ENCODE measurements at regions not wholly inside any gene's neighbourhood (a gene's known extent, or its start where the extent isn't known, plus 50 kb on each side); places are given as distances from the start of the nearest gene placed in this dataset.
A peak's percentile ranks its signal among the peaks of the same experiment; 100 is the strongest.

DNA sequence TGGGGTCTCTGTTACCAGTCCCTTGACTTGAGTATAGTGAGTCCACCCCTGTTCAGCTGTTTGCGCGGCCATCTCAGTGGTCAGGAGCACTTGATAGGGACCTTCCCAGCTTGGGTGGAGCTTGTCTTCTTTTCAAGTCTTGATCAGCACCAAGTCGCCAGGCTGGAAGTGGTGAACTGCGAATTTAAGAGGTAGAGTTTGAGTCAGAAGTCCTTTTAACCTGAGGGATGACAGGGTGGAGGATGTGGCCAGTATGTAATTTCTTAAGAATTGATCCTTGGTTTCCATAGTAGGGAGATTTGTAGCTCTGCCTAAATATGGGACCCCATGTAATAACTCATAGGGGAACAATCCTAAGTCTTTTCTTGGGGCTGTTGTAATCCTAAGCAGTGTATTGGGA lies 86.3 kb upstream of the XCR1 start:
- intact Hi-C loops (cut with DNase I, micrococcal nuclease), result no loop called here
- no peak for DNase-seq
- no peak for ATAC-seq

DNA sequence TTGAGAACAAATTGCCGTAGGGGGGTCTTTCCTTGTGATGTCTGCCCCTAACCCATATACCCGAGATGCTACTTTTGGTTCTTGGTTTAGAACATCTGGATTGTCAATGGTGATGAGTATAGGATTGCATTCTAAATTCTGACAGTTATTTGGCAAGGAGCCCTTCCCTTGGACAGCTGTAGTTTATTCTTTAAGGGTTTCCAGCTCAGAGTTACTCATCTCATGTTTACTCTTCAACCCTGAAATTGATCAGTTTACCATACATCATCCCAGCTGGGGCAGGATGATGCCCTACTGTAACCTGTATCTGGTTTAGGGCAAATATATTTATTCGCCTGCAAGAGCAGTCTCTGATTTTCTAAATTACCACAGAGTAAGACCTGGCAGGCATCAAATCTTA lies 85.7 kb upstream of the XCR1 start:
- Histone ChIP-seq H3K4me1 (ENCODE audit: low read depth) (no peaks in the 10 kb centered on the region), H3K9me3 (no peaks in the 10 kb centered on the region), H3K4me3 (no peak overlapping the region), H3K36me3 (ENCODE audit: low read depth) (no peaks in the 10 kb centered on the region)
- TF ChIP-seq, protein P1, sequence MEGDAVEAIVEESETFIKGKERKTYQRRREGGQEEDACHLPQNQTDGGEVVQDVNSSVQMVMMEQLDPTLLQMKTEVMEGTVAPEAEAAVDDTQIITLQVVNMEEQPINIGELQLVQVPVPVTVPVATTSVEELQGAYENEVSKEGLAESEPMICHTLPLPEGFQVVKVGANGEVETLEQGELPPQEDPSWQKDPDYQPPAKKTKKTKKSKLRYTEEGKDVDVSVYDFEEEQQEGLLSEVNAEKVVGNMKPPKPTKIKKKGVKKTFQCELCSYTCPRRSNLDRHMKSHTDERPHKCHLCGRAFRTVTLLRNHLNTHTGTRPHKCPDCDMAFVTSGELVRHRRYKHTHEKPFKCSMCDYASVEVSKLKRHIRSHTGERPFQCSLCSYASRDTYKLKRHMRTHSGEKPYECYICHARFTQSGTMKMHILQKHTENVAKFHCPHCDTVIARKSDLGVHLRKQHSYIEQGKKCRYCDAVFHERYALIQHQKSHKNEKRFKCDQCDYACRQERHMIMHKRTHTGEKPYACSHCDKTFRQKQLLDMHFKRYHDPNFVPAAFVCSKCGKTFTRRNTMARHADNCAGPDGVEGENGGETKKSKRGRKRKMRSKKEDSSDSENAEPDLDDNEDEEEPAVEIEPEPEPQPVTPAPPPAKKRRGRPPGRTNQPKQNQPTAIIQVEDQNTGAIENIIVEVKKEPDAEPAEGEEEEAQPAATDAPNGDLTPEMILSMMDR (IDR thresholded peaks at IDR 0.05), result no peak
- DNase-seq (no peak), ATAC-seq (no peak)
- intact Hi-C loops (cut with DNase I, micrococcal nuclease), result no loop called here

More for the DNA sequence above, 86.3 kb upstream of the XCR1 start:
- no peaks in the 10 kb centered on the region for H3K9me3 ChIP-seq
- TF ChIP-seq, protein P1 (IDR thresholded peaks at IDR 0.05), result no peak
- H3K4me3 ChIP-seq, result no peak overlapping the region
- H3K36me3 ChIP-seq (ENCODE audit: low read depth), result no peaks in the 10 kb centered on the region
- H3K4me1 ChIP-seq (ENCODE audit: low read depth), result no peaks in the 10 kb centered on the region

DNA sequence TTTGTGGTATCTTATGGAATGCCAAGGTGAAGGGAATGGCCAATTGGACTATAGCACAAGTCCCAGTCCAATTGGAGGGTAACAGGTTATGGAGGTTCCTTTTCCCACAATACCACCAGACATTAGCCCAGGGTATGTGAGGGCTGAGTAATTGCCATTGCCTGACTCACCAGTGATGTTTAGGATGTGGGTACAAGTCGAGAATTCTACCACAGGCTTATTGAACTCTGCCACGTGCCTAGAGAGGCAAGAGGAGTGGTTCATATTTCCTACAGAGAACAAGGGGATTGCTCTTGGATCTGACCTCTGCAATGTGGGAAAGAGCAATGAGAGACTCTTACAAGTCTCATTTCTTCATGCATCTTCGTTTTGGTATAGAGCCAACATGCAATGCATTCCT lies 85.0 kb upstream of the XCR1 start:
- intact Hi-C loops (cut with DNase I, micrococcal nuclease), result no loop called here
- ATAC-seq (no peak), DNase-seq (no peak)
- Histone ChIP-seq H3K36me3 (ENCODE audit: low read depth) (no peaks in the 10 kb centered on the region), H3K4me1 (ENCODE audit: low read depth) (no peaks in the 10 kb centered on the region), H3K4me3 (no peak overlapping the region), H3K9me3 (no peaks in the 10 kb centered on the region)
- TF ChIP-seq, protein P1 (IDR thresholded peaks at IDR 0.05), result no peak

DNA sequence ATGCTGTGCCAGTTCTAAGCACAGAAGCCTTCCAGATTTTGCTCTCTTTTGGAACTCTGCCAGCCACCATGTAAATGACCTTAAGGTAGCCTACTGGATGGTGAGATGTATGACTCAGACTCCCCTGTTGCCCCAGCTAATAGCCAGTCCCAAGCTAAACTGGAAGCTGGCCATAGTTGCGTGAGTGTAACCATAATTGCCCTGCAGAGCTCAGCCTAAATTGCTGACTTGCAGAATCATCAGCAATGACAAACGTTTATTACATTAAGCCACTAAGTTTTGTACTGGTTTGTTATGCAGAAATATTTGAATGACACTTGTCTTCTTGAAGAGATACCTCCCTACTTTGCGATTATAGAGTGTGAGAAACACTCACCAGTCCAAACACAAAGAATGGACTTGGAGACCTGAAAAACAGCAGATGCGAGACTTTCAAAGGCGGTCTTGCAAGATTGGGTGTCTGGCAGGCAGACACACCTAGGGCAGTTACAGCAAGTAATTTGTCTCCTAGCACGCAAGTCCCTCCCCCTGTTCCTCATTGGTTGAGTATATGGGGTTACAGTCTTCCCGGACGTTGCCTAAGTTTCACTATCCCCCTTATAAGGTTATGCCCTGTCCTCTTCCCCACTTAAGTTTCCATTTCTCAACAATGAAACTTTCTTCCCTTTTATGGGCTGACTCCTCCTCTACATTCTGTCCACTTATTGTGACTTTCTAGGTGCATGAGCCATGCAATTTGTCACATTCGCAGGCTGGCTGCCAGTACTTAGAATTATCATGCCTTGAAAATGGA lies 83.6 kb upstream of the XCR1 start:
- intact Hi-C loops (cut with DNase I, micrococcal nuclease), result no loop called here
- no peaks in the 10 kb centered on the region for H3K36me3 ChIP-seq (ENCODE audit: low read depth)
- peak; percentile 89 for ATAC-seq
- H3K4me1 ChIP-seq (ENCODE audit: low read depth), result no peaks in the 10 kb centered on the region
- peak in 1 of 3 donors; percentile 79 for DNase-seq
- no peak overlapping the region for H3K4me3 ChIP-seq
- TF ChIP-seq, protein P1 (IDR thresholded peaks at IDR 0.05), result no peak
- no peaks in the 10 kb centered on the region for H3K9me3 ChIP-seq

DNA sequence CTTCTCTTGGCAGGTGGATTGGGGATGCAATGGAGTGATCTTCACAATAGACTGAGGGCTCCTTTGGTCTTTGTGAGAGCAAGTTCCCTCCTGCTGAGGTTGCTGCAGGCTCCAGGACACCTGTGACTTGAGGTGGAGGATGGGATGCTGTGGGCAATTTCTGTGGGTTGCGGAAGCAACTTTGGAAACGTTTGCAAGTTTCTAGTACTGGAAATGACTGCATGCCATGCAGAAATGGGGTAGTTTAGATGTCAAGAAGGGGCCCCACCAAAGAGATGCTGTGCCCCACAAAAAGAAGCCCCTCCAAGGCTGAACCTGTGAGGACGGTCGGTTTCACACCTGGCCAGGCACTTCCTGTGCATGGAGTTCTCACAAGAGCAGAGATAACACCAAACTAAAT lies 80.4 kb upstream of the XCR1 start:
- no peaks in the 10 kb centered on the region for H3K4me1 ChIP-seq (ENCODE audit: low read depth)
- ATAC-seq, result no peak
- H3K9me3 ChIP-seq, result no peaks in the 10 kb centered on the region
- no peak overlapping the region for H3K4me3 ChIP-seq
- intact Hi-C loops (cut with DNase I, micrococcal nuclease), result no loop called here
- DNase-seq, result no peak
- TF ChIP-seq, protein P1 (IDR thresholded peaks at IDR 0.05), result no peak
- H3K36me3 ChIP-seq (ENCODE audit: low read depth), result no peaks in the 10 kb centered on the region

Measured in mucosa of descending colon (tissue), 3 donors.